ENCODE measurements at regions not wholly inside any gene's neighbourhood (a gene's known extent, or its start where the extent isn't known, plus 50 kb on each side); places are given as distances from the start of the nearest gene placed in this dataset.

- Mint-ChIP-seq H3K4me3 (no peak overlapping the region), H3K27ac (no peak overlapping the region), H3K36me3 (no peaks in the 10 kb centered on the region), H3K4me1 (ENCODE audit: unreplicated experiment) (peaks cover 14% of the 10 kb centered on the region), H3K9me3 (no peaks in the 10 kb centered on the region), H3K27me3 (no peaks in the 10 kb centered on the region)
- no peak for TF ChIP-seq CTCF (conservative IDR thresholded peaks at IDR 0.05)
- no peak for DNase-seq (ENCODE audit: extremely low spot score, unreplicated experiment)
These were observed 211.7 kb downstream of the SP3 start for GRCh38 chr2:173753441-173753840.

GRCh38 chr2:173754165-173754564, 211.0 kb downstream of the SP3 start:
- peaks cover 14% of the 10 kb centered on the region for H3K4me1 Mint-ChIP-seq (ENCODE audit: unreplicated experiment)
- no peak overlapping the region for H3K4me3 Mint-ChIP-seq
- no peaks in the 10 kb centered on the region for H3K27me3 Mint-ChIP-seq
- H3K36me3 Mint-ChIP-seq, result no peaks in the 10 kb centered on the region
- H3K27ac Mint-ChIP-seq, result no peak overlapping the region
- DNase-seq (ENCODE audit: extremely low spot score, unreplicated experiment), result no peak
- no peaks in the 10 kb centered on the region for H3K9me3 Mint-ChIP-seq
- TF ChIP-seq CTCF (conservative IDR thresholded peaks at IDR 0.05), result no peak

- Mint-ChIP-seq H3K27me3 (no peaks in the 10 kb centered on the region), H3K36me3 (no peaks in the 10 kb centered on the region), H3K4me3 (no peak overlapping the region), H3K4me1 (ENCODE audit: unreplicated experiment) (peaks cover 11% of the 10 kb centered on the region), H3K9me3 (no peaks in the 10 kb centered on the region), H3K27ac (no peak overlapping the region)
- no peak for TF ChIP-seq CTCF (conservative IDR thresholded peaks at IDR 0.05)
- no peak for DNase-seq (ENCODE audit: extremely low spot score, unreplicated experiment)
These were observed 210.3 kb downstream of the SP3 start for GRCh38 chr2:173754837-173755236.

GRCh38 chr2:173755798-173756197, 209.4 kb downstream of the SP3 start:
- no peaks in the 10 kb centered on the region for H3K9me3 Mint-ChIP-seq
- no peak overlapping the region for H3K4me3 Mint-ChIP-seq
- no peaks in the 10 kb centered on the region for H3K27me3 Mint-ChIP-seq
- peaks cover 3% of the 10 kb centered on the region for H3K4me1 Mint-ChIP-seq (ENCODE audit: unreplicated experiment)
- TF ChIP-seq CTCF (conservative IDR thresholded peaks at IDR 0.05), result no peak
- no peak overlapping the region for H3K27ac Mint-ChIP-seq
- no peaks in the 10 kb centered on the region for H3K36me3 Mint-ChIP-seq
- no peak for DNase-seq (ENCODE audit: extremely low spot score, unreplicated experiment)

GRCh38 chr2:173759959-173760358, 205.2 kb downstream of the SP3 start:
- H3K9me3 Mint-ChIP-seq, result no peaks in the 10 kb centered on the region
- no peak for DNase-seq (ENCODE audit: extremely low spot score, unreplicated experiment)
- no peaks in the 10 kb centered on the region for H3K4me1 Mint-ChIP-seq (ENCODE audit: unreplicated experiment)
- H3K27me3 Mint-ChIP-seq, result no peaks in the 10 kb centered on the region
- no peak overlapping the region for H3K4me3 Mint-ChIP-seq
- no peak for TF ChIP-seq CTCF (conservative IDR thresholded peaks at IDR 0.05)
- no peaks in the 10 kb centered on the region for H3K36me3 Mint-ChIP-seq
- no peak overlapping the region for H3K27ac Mint-ChIP-seq

GRCh38 chr2:173760553-173760952, 204.6 kb downstream of the SP3 start:
- Mint-ChIP-seq H3K4me3 (no peak overlapping the region), H3K4me1 (ENCODE audit: unreplicated experiment) (no peaks in the 10 kb centered on the region), H3K27ac (no peak overlapping the region), H3K9me3 (no peaks in the 10 kb centered on the region), H3K27me3 (no peaks in the 10 kb centered on the region), H3K36me3 (no peaks in the 10 kb centered on the region)
- no peak for DNase-seq (ENCODE audit: extremely low spot score, unreplicated experiment)
- no peak for TF ChIP-seq CTCF (conservative IDR thresholded peaks at IDR 0.05)

Data from type B pancreatic cell (in vitro differentiated cells).